Left lung (tissue), 4 donors: ENCODE measurements at regions not wholly inside any gene's neighbourhood (a gene's known extent, or its start where the extent isn't known, plus 50 kb on each side); places are given as distances from the start of the nearest gene placed in this dataset.

Experiments used
- ATAC-seq: fragments of 200-7000 bp; cut with Tn5 transposase; one replicate; pipeline ENCODE4 v1.9.1; 2020; ENCODE audit warnings: moderate library complexity
- DNase-seq, 4 donors: peaks; one replicate each; pipeline ENCODE4 v3.0.0-alpha.2; 2013 to 2020
- H3K27ac ChIP-seq, 2 donors: fragments of 200-600 bp; sonication (generic) in 1 of 2; one replicate each; pipeline versions ENCODE4 v1.5.0 to v1.8.0; 2020 to 2021
- H3K27me3 ChIP-seq, 2 donors: fragments of 200-600 bp; sonication (generic) in 1 of 2; one replicate each; pipeline versions ENCODE4 v1.5.0 to v1.8.0; 2020 to 2021
- H3K36me3 ChIP-seq, 2 donors: fragments of 200-600 bp; sonication (generic) in 1 of 2; one replicate each; pipeline versions ENCODE4 v1.5.0 to v1.8.0; 2020 to 2021
- H3K4me1 ChIP-seq, 2 donors: fragments of 200-600 bp; one replicate each; pipeline ENCODE4 v1.8.0; 2021
- H3K4me3 ChIP-seq, 2 donors: fragments of 200-600 bp; sonication (generic) in 1 of 2; one replicate each; pipeline versions ENCODE4 v1.5.0 to v1.8.0; 2020 to 2021; ENCODE audit warnings: mild to moderate bottlenecking in 1 of 2
- H3K9me3 ChIP-seq, 2 donors: fragments of 200-600 bp; sonication (generic) in 1 of 2; one replicate each; pipeline versions ENCODE4 v1.5.0 to v1.8.0; 2020 to 2021
- intact Hi-C, 2 donors: fragments of 100-400 bp; cut with DNase I; formaldehyde crosslinking; loops; one replicate each; pipeline versions ENCODE4 v1.11.2 to v1.14.2; 2022
- TF ChIP-seq, protein P1 (sequence below), 2 donors: fragments of 200-600 bp; sonication (generic) in 1 of 2; IDR thresholded peaks; one replicate each; pipeline versions ENCODE4 v1.5.0 to v1.8.0; 2021; ENCODE audit warnings: antibody characterized with exemption in 2 of 2
- donor health status: DM: no; HTN: yes; CAD: no.
- donor health status: DM: no; HTN: no; CAD: no.

DNA sequence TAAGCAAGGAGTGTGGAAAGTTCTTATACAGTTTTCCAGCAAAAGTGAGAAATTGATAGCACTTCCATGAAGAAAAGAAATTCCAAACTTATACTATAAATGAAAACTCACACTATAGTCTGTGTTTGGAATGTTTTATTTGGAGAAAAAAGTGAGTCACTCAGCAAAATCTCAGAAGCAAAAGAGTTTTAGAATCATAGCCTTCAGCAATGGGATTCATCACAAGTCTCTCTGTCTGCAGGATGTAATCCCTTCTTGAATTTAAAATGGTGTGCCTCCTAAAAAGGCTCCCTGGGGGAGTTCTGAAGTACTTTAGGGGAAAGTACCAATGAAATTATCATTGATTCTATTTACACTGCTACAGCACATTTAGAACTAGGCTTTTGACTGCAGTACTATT is 756.4 kb downstream of the XPNPEP1 start:
- H3K36me3 ChIP-seq, result no peaks in the 10 kb centered on the region
- H3K9me3 ChIP-seq, result no peaks in the 10 kb centered on the region
- no peaks in the 10 kb centered on the region for H3K27me3 ChIP-seq
- intact Hi-C loops, result no loop called here
- DNase-seq, result no peak
- no peak for ATAC-seq
- TF ChIP-seq, protein P1, sequence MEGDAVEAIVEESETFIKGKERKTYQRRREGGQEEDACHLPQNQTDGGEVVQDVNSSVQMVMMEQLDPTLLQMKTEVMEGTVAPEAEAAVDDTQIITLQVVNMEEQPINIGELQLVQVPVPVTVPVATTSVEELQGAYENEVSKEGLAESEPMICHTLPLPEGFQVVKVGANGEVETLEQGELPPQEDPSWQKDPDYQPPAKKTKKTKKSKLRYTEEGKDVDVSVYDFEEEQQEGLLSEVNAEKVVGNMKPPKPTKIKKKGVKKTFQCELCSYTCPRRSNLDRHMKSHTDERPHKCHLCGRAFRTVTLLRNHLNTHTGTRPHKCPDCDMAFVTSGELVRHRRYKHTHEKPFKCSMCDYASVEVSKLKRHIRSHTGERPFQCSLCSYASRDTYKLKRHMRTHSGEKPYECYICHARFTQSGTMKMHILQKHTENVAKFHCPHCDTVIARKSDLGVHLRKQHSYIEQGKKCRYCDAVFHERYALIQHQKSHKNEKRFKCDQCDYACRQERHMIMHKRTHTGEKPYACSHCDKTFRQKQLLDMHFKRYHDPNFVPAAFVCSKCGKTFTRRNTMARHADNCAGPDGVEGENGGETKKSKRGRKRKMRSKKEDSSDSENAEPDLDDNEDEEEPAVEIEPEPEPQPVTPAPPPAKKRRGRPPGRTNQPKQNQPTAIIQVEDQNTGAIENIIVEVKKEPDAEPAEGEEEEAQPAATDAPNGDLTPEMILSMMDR (IDR thresholded peaks at IDR 0.05), result no peak
- H3K27ac ChIP-seq, result no peak overlapping the region
- H3K4me1 ChIP-seq, result no peaks in the 10 kb centered on the region
- H3K4me3 ChIP-seq, result no peak overlapping the region

DNA sequence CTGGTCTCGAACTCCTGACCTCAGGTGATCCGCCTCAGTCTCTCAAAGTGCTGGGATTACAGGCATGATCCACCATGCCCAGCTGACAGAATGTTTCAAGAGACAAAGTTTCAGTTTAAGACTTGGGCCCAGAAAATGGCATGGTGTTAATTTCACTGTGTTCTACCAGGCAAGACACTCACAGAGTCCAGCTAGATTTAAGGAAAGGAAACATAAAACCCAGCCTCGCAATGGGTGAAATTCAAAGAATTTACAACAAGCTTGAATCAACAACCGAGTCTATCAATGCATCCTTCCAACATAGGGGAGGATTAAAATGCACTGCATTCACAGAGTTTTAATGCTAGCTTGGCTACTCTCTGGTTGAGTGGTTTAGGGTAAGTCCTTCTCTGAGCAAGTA is 764.0 kb downstream of the XPNPEP1 start:
- TF ChIP-seq, protein P1 (IDR thresholded peaks at IDR 0.05), result no peak
- H3K27ac ChIP-seq, result no peak overlapping the region
- DNase-seq (no peak), ATAC-seq (no peak)
- no peaks in the 10 kb centered on the region for H3K36me3 ChIP-seq
- no peaks in the 10 kb centered on the region for H3K9me3 ChIP-seq
- H3K4me1 ChIP-seq, result no peaks in the 10 kb centered on the region
- intact Hi-C loops, result no loop called here
- no peaks in the 10 kb centered on the region for H3K27me3 ChIP-seq
- H3K4me3 ChIP-seq, result no peak overlapping the region

DNA sequence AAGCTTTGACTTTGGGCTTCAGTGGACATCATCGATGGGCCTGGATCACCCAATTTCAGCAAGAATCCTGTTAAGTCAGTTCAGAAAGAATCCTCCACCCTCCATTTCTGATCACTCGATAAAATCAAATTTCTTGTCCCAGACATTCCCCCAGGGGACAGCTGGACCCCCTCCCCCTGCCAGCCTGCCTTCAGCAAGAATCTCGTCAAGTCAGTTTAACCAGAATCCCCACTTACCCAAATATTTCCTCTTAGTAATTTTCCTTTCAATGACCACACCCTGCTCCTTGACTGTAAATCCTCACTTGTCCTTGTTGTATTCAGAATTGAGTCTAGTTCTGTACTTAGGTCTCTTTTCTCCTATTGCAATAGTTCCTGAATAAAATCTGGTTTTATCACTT is 766.9 kb downstream of the XPNPEP1 start:
- ATAC-seq (no peak), DNase-seq (no peak)
- Histone ChIP-seq H3K36me3 (no peaks in the 10 kb centered on the region), H3K27me3 (no peaks in the 10 kb centered on the region), H3K4me1 (no peaks in the 10 kb centered on the region), H3K4me3 (no peak overlapping the region), H3K27ac (no peak overlapping the region), H3K9me3 (peaks cover 0 to 6% of the 10 kb centered on the region in 2 donors)
- intact Hi-C loops, result no loop called here
- TF ChIP-seq, protein P1 (IDR thresholded peaks at IDR 0.05), result no peak

DNA sequence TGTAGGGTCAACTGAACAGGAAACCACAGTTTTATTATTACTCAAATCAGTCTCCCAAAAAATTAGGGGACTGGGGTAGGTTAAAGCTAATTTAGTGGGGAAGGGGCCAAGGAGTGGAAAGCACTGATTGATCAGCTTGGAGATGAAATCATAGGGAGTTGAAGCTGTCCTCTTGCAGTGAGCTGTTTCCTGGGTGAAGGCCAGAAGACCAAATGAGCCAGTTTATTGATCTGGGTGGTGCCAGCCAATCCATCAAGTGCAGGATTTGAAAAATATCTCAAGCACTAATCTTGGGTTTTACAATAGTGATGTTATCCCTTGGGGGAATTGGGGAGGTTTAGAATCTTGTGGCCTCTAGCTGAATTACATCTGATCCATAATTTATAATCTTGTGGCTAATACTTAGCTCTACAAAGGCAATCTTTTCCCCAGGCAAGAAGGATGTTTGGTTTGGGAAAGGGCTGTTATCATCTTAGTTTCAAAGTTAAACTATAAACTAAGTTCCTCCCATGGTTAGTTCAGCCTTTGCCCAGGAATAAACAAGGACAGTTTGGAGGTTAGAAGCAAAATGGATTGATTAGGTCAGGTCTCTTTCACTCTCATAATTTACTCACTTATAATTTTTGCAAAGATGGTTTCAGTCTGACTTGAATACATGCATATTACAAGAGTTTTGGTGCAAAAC is 773.5 kb downstream of the XPNPEP1 start:
- Histone ChIP-seq H3K27me3 (no peaks in the 10 kb centered on the region), H3K27ac (no peak overlapping the region), H3K4me3 (no peak overlapping the region), H3K4me1 (no peaks in the 10 kb centered on the region), H3K9me3 (peaks cover 0 to 6% of the 10 kb centered on the region in 2 donors), H3K36me3 (no peaks in the 10 kb centered on the region)
- DNase-seq (no peak), ATAC-seq (no peak)
- intact Hi-C loops, result no loop called here
- TF ChIP-seq, protein P1 (IDR thresholded peaks at IDR 0.05), result no peak

DNA sequence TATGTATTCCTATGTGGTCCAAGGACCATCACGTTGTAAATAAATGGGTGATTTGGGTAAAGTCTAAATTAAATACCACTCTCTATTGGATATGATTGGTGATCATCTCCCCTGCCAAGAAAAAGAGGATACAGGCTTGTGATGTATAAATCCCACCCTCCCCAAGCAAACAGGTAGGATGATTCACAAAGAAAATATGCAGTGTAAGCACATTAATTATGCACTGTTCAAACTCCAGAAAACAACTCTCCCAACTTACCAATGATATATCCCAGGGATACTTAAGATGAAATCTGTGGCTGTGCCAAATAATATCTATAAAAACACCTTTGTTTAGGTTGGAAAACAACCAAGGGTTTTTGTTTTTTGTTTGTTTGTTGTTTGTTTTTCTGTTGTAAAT is 795.9 kb downstream of the XPNPEP1 start:
- no peak overlapping the region for H3K27ac ChIP-seq

More for the DNA sequence above, 795.9 kb downstream of the XPNPEP1 start:
- Histone ChIP-seq H3K36me3 (no peaks in the 10 kb centered on the region), H3K4me1 (no peaks in the 10 kb centered on the region), H3K27me3 (no peaks in the 10 kb centered on the region), H3K9me3 (peaks cover 0 to 14% of the 10 kb centered on the region in 2 donors), H3K4me3 (no peak overlapping the region)
- intact Hi-C loops, result no loop called here
- TF ChIP-seq, protein P1 (IDR thresholded peaks at IDR 0.05), result no peak
- DNase-seq (no peak), ATAC-seq (no peak)
